ENCODE measurements at regions not wholly inside any gene's neighbourhood (a gene's known extent, or its start where the extent isn't known, plus 50 kb on each side); places are given as distances from the start of the nearest gene placed in this dataset.

GRCh38 chr4:20049889-20050288, 201.8 kb upstream of the SLIT2 start:
- TF ChIP-seq TAF1 (IDR thresholded peaks at IDR 0.05; ENCODE audit: borderline replicate concordance, low read depth, low read length) (no peak), POLR2A (IDR thresholded peaks at IDR 0.05; ENCODE audit: low read depth, low read length) (no peak), POLR2AphosphoS5 (IDR thresholded peaks at IDR 0.05; ENCODE audit: low read depth, low read length) (no peak)
